H1 (cell line): ENCODE measurements at regions not wholly inside any gene's neighbourhood (a gene's known extent, or its start where the extent isn't known, plus 50 kb on each side); places are given as distances from the start of the nearest gene placed in this dataset.

Source experiments
- CTCF ChIA-PET: fragments of 300-600 bp; sonication (Branson Sonifier 250); formaldehyde crosslinking; loops from one replicate; lab custom pipeline; 2021; ENCODE audit not compliant: partially characterized antibody; lab: Charles Lee
- POLR2A ChIA-PET: fragments of 300-600 bp; sonication (Branson Sonifier 250); formaldehyde crosslinking; loops from one replicate; lab custom pipeline; 2021; ENCODE audit warnings: inconsistent platforms; ENCODE audit not compliant: partially characterized antibody; lab: Charles Lee
- DNase-seq, 2 experiments: peaks; one replicate each; pipeline versions ENCODE4 v3.0.0 to v3.0.0-alpha.2; 2010 to 2022; ENCODE audit warnings: low spot score in 2 of 2, low read depth in 1 of 2, mixed read lengths in 1 of 2
- FAIRE-seq: peaks from 2 replicates; lab custom pipeline; 2011; peaks lifted over from hg19 to GRCh38; lab: Jason Lieb, UNC
- H2AFZ ChIP-seq: 2 replicates; pipeline ENCODE4 v1.8.1; 2012; ENCODE audit warnings: low read length, inconsistent platforms
- H2AK5ac ChIP-seq: 2 replicates; pipeline ENCODE4 v1.6.1; 2013; ENCODE audit warnings: low read depth, low read length
- H2BK120ac ChIP-seq: replicated peaks from 2 replicates; pipeline ENCODE3; 2013; ENCODE audit warnings: low read depth, low read length, inconsistent platforms
- H2BK12ac ChIP-seq: 2 replicates; pipeline ENCODE4 v1.6.1; 2013; ENCODE audit warnings: low read depth, low read length
- H2BK15ac ChIP-seq: 2 replicates; pipeline ENCODE4 v1.6.1; 2013; ENCODE audit warnings: low read length
- H2BK20ac ChIP-seq: 2 replicates; pipeline ENCODE4 v1.6.1; 2013; ENCODE audit warnings: low read length
- H2BK5ac ChIP-seq: 2 replicates; pipeline ENCODE4 v1.6.1; 2013; ENCODE audit warnings: low read depth, low read length
- H3K14ac ChIP-seq: 2 replicates; pipeline ENCODE4 v1.6.1; 2013; ENCODE audit warnings: inconsistent platforms; ENCODE audit not compliant: insufficient read length
- H3K18ac ChIP-seq: 2 replicates; pipeline ENCODE4 v1.6.1; 2013; ENCODE audit warnings: low read length; ENCODE audit errors: extremely low read depth
- H3K23ac ChIP-seq: 2 replicates; pipeline ENCODE4 v1.6.1; 2013; ENCODE audit warnings: inconsistent platforms; ENCODE audit not compliant: insufficient read length
- H3K23me2 ChIP-seq: 2 replicates; pipeline ENCODE4 v1.6.1; 2013; ENCODE audit warnings: low read depth, low read length
- H3K27ac ChIP-seq: 2 replicates; pipeline ENCODE4 v1.6.1; 2011; ENCODE audit warnings: low read depth, low read length, inconsistent platforms
- H3K27me3 ChIP-seq, 4 experiments: replicated peaks in 1 of 4; 1 replicate in 1 of 4; 2 replicates in 3 of 4; pipeline versions ENCODE4 v1.6.1 to v1.8.1; 2011 to 2013; ENCODE audit warnings: low read length in 3 of 4, mild to moderate bottlenecking in 3 of 4, inconsistent platforms in 2 of 4, mixed read lengths in 2 of 4, moderate library complexity in 1 of 4; ENCODE audit not compliant: control insufficient read depth in 3 of 4, insufficient read depth in 3 of 4; ENCODE audit errors: extremely low read depth in 1 of 4
- H3K36me3 ChIP-seq, 4 experiments: 2 replicates each; pipeline versions ENCODE4 v1.6.1 to v1.8.1; 2011 to 2013; ENCODE audit warnings: mild to moderate bottlenecking in 4 of 4, low read length in 3 of 4, moderate library complexity in 2 of 4, control low read depth in 1 of 4, inconsistent platforms in 1 of 4; ENCODE audit not compliant: insufficient read depth in 4 of 4, control insufficient read depth in 2 of 4
- H3K4ac ChIP-seq: replicated peaks from 2 replicates; pipeline ENCODE3; 2013; ENCODE audit warnings: low read length, low read depth, mixed read lengths, inconsistent platforms; ENCODE audit not compliant: insufficient read length
- H3K4me1 ChIP-seq, 4 experiments: replicated peaks in 1 of 4; 1 replicate in 1 of 4; 2 replicates in 3 of 4; pipeline versions ENCODE4 v1.6.1 to v1.8.1; 2011 to 2013; ENCODE audit warnings: low read length in 3 of 4, inconsistent platforms in 2 of 4, mixed read lengths in 1 of 4; ENCODE audit not compliant: insufficient read depth in 4 of 4, control insufficient read depth in 3 of 4
- H3K4me2 ChIP-seq, 2 experiments: 2 replicates each; pipeline versions ENCODE4 v1.6.1 to v1.8.1; 2011 to 2013; ENCODE audit warnings: low read depth in 2 of 2, low read length in 2 of 2, control low read depth in 1 of 2, inconsistent platforms in 1 of 2, mild to moderate bottlenecking in 1 of 2; ENCODE audit not compliant: insufficient read depth in 1 of 2
- H3K4me3 ChIP-seq, 4 experiments: fragments of 200-600, 300-600 bp in 1 of 4; sonication (generic), shearing (Covaris generic), sonication (Bioruptor Twin) in 1 of 4; 2 replicates each; pipeline versions ENCODE4 v1.5.1 to v1.8.1; 2011 to 2016; ENCODE audit warnings: low read length in 4 of 4, low read depth in 3 of 4, control low read depth in 2 of 4, inconsistent platforms in 2 of 4, mild to moderate bottlenecking in 2 of 4, mixed read lengths in 1 of 4, moderate library complexity in 1 of 4; ENCODE audit not compliant: insufficient read depth in 2 of 4; ENCODE audit errors: extremely low read depth in 1 of 4
- H3K56ac ChIP-seq: replicated peaks from 2 replicates; pipeline ENCODE3; 2013; ENCODE audit warnings: low read depth, mild to moderate bottlenecking, mixed read lengths, low read length, inconsistent platforms; ENCODE audit not compliant: insufficient read length
- H3K79me1 ChIP-seq: 2 replicates; pipeline ENCODE4 v1.6.1; 2013; ENCODE audit warnings: low read depth, low read length, control low read depth
- H3K79me2 ChIP-seq, 2 experiments: 2 replicates each; pipeline versions ENCODE4 v1.6.1 to v1.8.1; 2012 to 2013; ENCODE audit warnings: low read length in 2 of 2, mild to moderate bottlenecking in 2 of 2, inconsistent platforms in 1 of 2; ENCODE audit not compliant: insufficient read depth in 2 of 2, control insufficient read depth in 1 of 2
- H3K9ac ChIP-seq, 4 experiments: replicated peaks in 1 of 4; 1 replicate in 1 of 4; 2 replicates in 3 of 4; pipeline versions ENCODE4 v1.6.1 to v1.8.1; 2011 to 2013; ENCODE audit warnings: low read depth in 3 of 4, low read length in 3 of 4, control low read depth in 2 of 4, mild to moderate bottlenecking in 2 of 4, moderate library complexity in 2 of 4, inconsistent platforms in 1 of 4; ENCODE audit errors: extremely low read depth in 1 of 4
- H3K9me3 ChIP-seq, 2 experiments: 2 replicates each; pipeline versions ENCODE4 v1.6.1 to v1.8.1; 2012 to 2013; ENCODE audit warnings: mild to moderate bottlenecking in 2 of 2, moderate library complexity in 2 of 2, control low read depth in 1 of 2, inconsistent platforms in 1 of 2, low read depth in 1 of 2, low read length in 1 of 2, mixed read lengths in 1 of 2; ENCODE audit not compliant: insufficient read depth in 2 of 2
- H4K20me1 ChIP-seq, 2 experiments: replicated peaks in 1 of 2; 2 replicates each; pipeline versions ENCODE3 to v1.8.1; 2011 to 2013; ENCODE audit warnings: inconsistent platforms in 2 of 2, low read length in 2 of 2, mild to moderate bottlenecking in 1 of 2; ENCODE audit not compliant: insufficient read depth in 2 of 2, control insufficient read depth in 1 of 2
- H4K5ac ChIP-seq: 2 replicates; pipeline ENCODE4 v1.6.1; 2013; ENCODE audit warnings: low read length, low read depth, mixed read lengths, inconsistent platforms; ENCODE audit not compliant: insufficient read length
- H4K8ac ChIP-seq: 2 replicates; pipeline ENCODE4 v1.8.0; 2013; ENCODE audit warnings: mild to moderate bottlenecking, moderate library complexity, low read length, inconsistent platforms; ENCODE audit not compliant: insufficient read depth; ENCODE audit errors: extremely low read depth
- H4K91ac ChIP-seq: replicated peaks from 2 replicates; pipeline ENCODE3; 2013; ENCODE audit warnings: low read length, mixed read lengths, inconsistent platforms; ENCODE audit not compliant: insufficient read length
- CHD1 ChIP-seq: IDR thresholded peaks from 2 replicates; pipeline ENCODE4 v1.6.1; 2012; ENCODE audit warnings: low read depth, low read length, improper control_type of control experiment
- GTF2F1 ChIP-seq: IDR thresholded peaks from 2 replicates; pipeline ENCODE4 v1.6.1; 2012; ENCODE audit warnings: low read depth, low read length, improper control_type of control experiment, borderline replicate concordance
- HDAC2 ChIP-seq, 2 experiments: fragments of 300-600 bp in 1 of 2; sonication (generic) in 1 of 2; IDR thresholded peaks; 2 replicates each; pipeline ENCODE4 v1.6.1; 2011 to 2012; ENCODE audit warnings: low read depth in 2 of 2, low read length in 2 of 2, mild to moderate bottlenecking in 2 of 2, moderate library complexity in 2 of 2, borderline replicate concordance in 1 of 2, inconsistent platforms in 1 of 2
- JUND ChIP-seq: IDR thresholded peaks from 2 replicates; pipeline ENCODE4 v1.6.1; 2011; ENCODE audit warnings: mild to moderate bottlenecking, improper control_type of control experiment, low read length
- PHF8 ChIP-seq: fragments of 200-600 bp; sonication (generic); conservative IDR thresholded peaks from 2 replicates; pipeline ENCODE4 v1.7.1; 2012; ENCODE audit warnings: low read depth, mild to moderate bottlenecking, inconsistent platforms, low read length, moderate library complexity
- POLR2A ChIP-seq, 2 experiments: IDR thresholded peaks; 1 replicate in 1 of 2; 2 replicates in 1 of 2; pipeline ENCODE4 v1.6.1; 2011; ENCODE audit warnings: low read depth in 2 of 2, low read length in 2 of 2, mild to moderate bottlenecking in 2 of 2; ENCODE audit errors: control extremely low read depth in 1 of 2
- RBBP5 ChIP-seq: IDR thresholded peaks from 2 replicates; pipeline ENCODE4 v1.7.1; 2012; ENCODE audit warnings: low read depth, mild to moderate bottlenecking, inconsistent platforms, low read length, moderate library complexity, borderline replicate concordance
- SAP30 ChIP-seq: fragments of 300-600 bp; sonication (generic); IDR thresholded peaks from 2 replicates; pipeline ENCODE4 v1.7.1; 2012; ENCODE audit warnings: low read length, moderate library complexity, mild to moderate bottlenecking, inconsistent platforms; ENCODE audit not compliant: insufficient read depth, insufficient replicate concordance
- SRF ChIP-seq: IDR thresholded peaks from 2 replicates; pipeline ENCODE4 v1.6.1; 2011; ENCODE audit warnings: mild to moderate bottlenecking, low read depth, low read length, moderate library complexity
- WGBS, 2 experiments: shearing (Covaris generic) in 1 of 2; methylation state at CpG; one replicate each; pipeline versions ENCODE4 v1.1.6 to v1.1.7; 2013 to 2015; ENCODE audit warnings: low lambda C conversion rate in 2 of 2, mixed read lengths in 2 of 2, inconsistent platforms in 1 of 2, low coverage in 1 of 2, missing lambda C conversion rate in 1 of 2; ENCODE audit not compliant: insufficient replicate concordance in 2 of 2, insufficient coverage in 1 of 2, insufficient read length in 1 of 2; ENCODE audit errors: extremely low coverage in 1 of 2, missing lambda C conversion rate in 1 of 2; 5-methylcytosine and 5-hydroxymethylcytosine counted together
- TF ChIP-seq, protein P1 (sequence below), 3 experiments: IDR thresholded peaks; 1 replicate in 2 of 3; 2 replicates in 1 of 3; pipeline versions ENCODE4 v1.5.1 to v1.6.1; 2011; ENCODE audit warnings: low read length in 3 of 3, mild to moderate bottlenecking in 3 of 3, inconsistent platforms in 2 of 3, low read depth in 1 of 3, moderate library complexity in 1 of 3; ENCODE audit not compliant: insufficient read depth in 1 of 3; ENCODE audit errors: control extremely low read depth in 1 of 3

DNA sequence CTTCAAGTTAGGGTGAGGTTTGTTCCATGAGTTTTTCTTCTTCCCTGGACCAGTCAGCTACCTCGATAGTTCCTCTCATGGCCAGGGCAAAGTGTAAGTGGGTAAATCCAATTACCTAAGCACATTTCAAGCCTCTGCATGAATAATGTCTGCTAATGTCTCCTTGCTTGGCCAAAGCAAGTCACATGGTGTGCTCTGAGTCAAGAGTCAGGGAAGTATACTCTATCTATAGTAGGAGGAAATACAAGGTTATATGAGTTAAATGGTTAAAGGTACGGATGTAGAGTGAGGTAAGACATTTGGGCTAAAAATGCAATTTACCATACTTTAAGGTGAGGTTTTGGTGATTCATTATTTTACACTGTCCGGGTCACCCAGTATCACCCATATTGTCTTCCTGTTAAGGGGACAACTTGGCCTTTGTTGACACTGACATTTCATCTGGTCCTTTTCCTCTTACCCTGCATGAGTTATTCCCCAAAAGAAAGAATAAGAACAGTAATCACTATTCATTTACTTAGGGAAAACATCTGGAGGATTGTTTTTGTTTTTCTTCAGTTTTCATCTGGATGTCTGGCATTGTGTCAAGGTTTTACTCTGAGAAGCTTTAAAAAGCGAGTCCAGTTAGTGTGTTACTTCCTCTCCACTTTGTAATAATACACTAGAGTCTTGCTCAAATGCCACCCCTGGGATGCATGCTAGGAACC is 405.5 kb downstream of the RND3 start:
- Histone ChIP-seq H2BK12ac (no peak overlapping the region), H2AK5ac (no peak overlapping the region), H4K20me1 (no peaks in the 10 kb centered on the region), H3K4me3 (no peak overlapping the region), H3K36me3 (no peaks in the 10 kb centered on the region), H3K4me1 (no peaks in the 10 kb centered on the region), H3K23me2 (no peaks in the 10 kb centered on the region), H4K8ac (no peak overlapping the region), H3K23ac (no peak overlapping the region), H2BK5ac (no peak overlapping the region), H3K4ac (no peak overlapping the region), H2BK120ac (no peak overlapping the region), H2BK20ac (no peak overlapping the region), H3K9ac (no peak overlapping the region), H2AFZ (no peak overlapping the region), H4K91ac (no peak overlapping the region), H3K18ac (no peak overlapping the region), H3K27me3 (no peaks in the 10 kb centered on the region; a peak in 1 of 7 replicates), H2BK15ac (no peak overlapping the region), H3K4me2 (no peak overlapping the region), H3K14ac (no peak overlapping the region), H4K5ac (no peak overlapping the region), H3K79me2 (no peaks in the 10 kb centered on the region), H3K56ac (no peak overlapping the region), H3K27ac (no peak overlapping the region), H3K79me1 (no peaks in the 10 kb centered on the region), H3K9me3 (no peaks in the 10 kb centered on the region; a peak in 1 of 4 replicates)
- FAIRE-seq (no peak), DNase-seq (no peak)
- ChIA-PET POLR2A (no interaction called here), CTCF (interaction anchor here (0.8 kb wide), 1 partner anchor 20 kb away, joined by 3 read pairs; no protein-coding TSS in a partner anchor)
- WGBS, 2 experiments: 92% methylated on average over 4 of the region's 4 CpGs; no CpG with 5 or more reads in 1 of the 2 experiments
- no peak for TF ChIP-seq CHD1
- no peak for TF ChIP-seq GTF2F1
- no peak for TF ChIP-seq RBBP5
- TF ChIP-seq JUND: no peak
- no peak for TF ChIP-seq SRF
- TF ChIP-seq SAP30: no peak
- TF ChIP-seq, protein P1, sequence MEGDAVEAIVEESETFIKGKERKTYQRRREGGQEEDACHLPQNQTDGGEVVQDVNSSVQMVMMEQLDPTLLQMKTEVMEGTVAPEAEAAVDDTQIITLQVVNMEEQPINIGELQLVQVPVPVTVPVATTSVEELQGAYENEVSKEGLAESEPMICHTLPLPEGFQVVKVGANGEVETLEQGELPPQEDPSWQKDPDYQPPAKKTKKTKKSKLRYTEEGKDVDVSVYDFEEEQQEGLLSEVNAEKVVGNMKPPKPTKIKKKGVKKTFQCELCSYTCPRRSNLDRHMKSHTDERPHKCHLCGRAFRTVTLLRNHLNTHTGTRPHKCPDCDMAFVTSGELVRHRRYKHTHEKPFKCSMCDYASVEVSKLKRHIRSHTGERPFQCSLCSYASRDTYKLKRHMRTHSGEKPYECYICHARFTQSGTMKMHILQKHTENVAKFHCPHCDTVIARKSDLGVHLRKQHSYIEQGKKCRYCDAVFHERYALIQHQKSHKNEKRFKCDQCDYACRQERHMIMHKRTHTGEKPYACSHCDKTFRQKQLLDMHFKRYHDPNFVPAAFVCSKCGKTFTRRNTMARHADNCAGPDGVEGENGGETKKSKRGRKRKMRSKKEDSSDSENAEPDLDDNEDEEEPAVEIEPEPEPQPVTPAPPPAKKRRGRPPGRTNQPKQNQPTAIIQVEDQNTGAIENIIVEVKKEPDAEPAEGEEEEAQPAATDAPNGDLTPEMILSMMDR (IDR thresholded peaks at IDR 0.05; ENCODE audit: control extremely low read depth in 1 of 3, insufficient read depth in 1 of 3, low read depth in 1 of 3, low read length in 3 of 3): no peak
- TF ChIP-seq POLR2A (IDR thresholded peaks at IDR 0.05; ENCODE audit: control extremely low read depth in 1 of 2, low read depth in 2 of 2, low read length in 2 of 2): no peak
- TF ChIP-seq PHF8: no peak
- no peak for TF ChIP-seq HDAC2 (IDR thresholded peaks at IDR 0.05; ENCODE audit: borderline replicate concordance in 1 of 2, low read depth in 2 of 2, low read length in 2 of 2)
